Right lobe of liver (tissue), 6 donors: ENCODE measurements at regions not wholly inside any gene's neighbourhood (a gene's known extent, or its start where the extent isn't known, plus 50 kb on each side); places are given as distances from the start of the nearest gene placed in this dataset.

Source experiments
- ATAC-seq, 4 donors: fragments of 200-7000 bp; cut with Tn5 transposase; one replicate each; pipeline ENCODE4 v1.9.1; 2020; ENCODE audit warnings: mild to moderate bottlenecking in 4 of 4, moderate library complexity in 4 of 4
- DNase-seq, 3 donors: peaks; one replicate each; pipeline ENCODE4 v3.0.0-alpha.2; 2020
- H3K27ac ChIP-seq, 3 donors: fragments of 200-600 bp; one replicate each; pipeline ENCODE4 v1.8.0; 2022
- H3K27me3 ChIP-seq, 2 donors: fragments of 200-600 bp; one replicate each; pipeline ENCODE4 v1.8.0; 2022
- H3K36me3 ChIP-seq, 4 donors: fragments of 200-600 bp; sonication (generic) in 1 of 4; one replicate each; pipeline versions ENCODE4 v1.5.1 to v1.8.0; 2017 to 2022; ENCODE audit warnings: control low read depth in 1 of 4
- H3K4me1 ChIP-seq, 4 donors: fragments of 200-600 bp; sonication (generic) in 1 of 4; one replicate each; pipeline versions ENCODE4 v1.5.1 to v1.8.0; 2017 to 2022; ENCODE audit warnings: control low read depth in 1 of 4
- H3K4me3 ChIP-seq, 3 donors: fragments of 200-600 bp; one replicate each; pipeline ENCODE4 v1.8.0; 2022
- H3K9me3 ChIP-seq, 4 donors: fragments of 200-600 bp; sonication (generic) in 1 of 4; one replicate each; pipeline versions ENCODE4 v1.5.1 to v1.8.0; 2017 to 2022; ENCODE audit warnings: control low read depth in 1 of 4
- POLR2A ChIP-seq: fragments of 450-650 bp; IDR thresholded peaks from one replicate; pipeline ENCODE4 v1.6.1; 2017; ENCODE audit warnings: antibody characterized with exemption, mild to moderate bottlenecking
- WGBS: methylation state at CpG from one replicate; pipeline ENCODE4 v1.1.6; 2018; ENCODE audit warnings: low coverage, low lambda C conversion rate; ENCODE audit not compliant: insufficient coverage; ENCODE audit errors: missing lambda C conversion rate; 5-methylcytosine and 5-hydroxymethylcytosine counted together
- intact Hi-C, 2 donors: fragments of 100-400 bp; cut with DNase I; formaldehyde crosslinking; loops; one replicate each; pipeline versions ENCODE4 v1.11.2 to v1.14.1; 2022
- TF ChIP-seq, protein P1 (sequence below), 4 donors: fragments of 200-600 bp in 3 of 4; fragments of 450-650 bp in 1 of 4; IDR thresholded peaks; one replicate each; pipeline versions ENCODE4 v1.5.1 to v1.8.0; 2016 to 2022; ENCODE audit warnings: antibody characterized with exemption in 4 of 4, mild to moderate bottlenecking in 2 of 4
- donor health status: DM: no; HTN: yes; CAD: no.
- donor health status: DM: no; HTN: no; CAD: no.
- donor health status: DM: no; HTN: no; CAD: no.
- donor health status: DM: no; HTN: yes; CAD: no.
- donor health status: DM: no; HTN: yes; CAD: no.

DNA sequence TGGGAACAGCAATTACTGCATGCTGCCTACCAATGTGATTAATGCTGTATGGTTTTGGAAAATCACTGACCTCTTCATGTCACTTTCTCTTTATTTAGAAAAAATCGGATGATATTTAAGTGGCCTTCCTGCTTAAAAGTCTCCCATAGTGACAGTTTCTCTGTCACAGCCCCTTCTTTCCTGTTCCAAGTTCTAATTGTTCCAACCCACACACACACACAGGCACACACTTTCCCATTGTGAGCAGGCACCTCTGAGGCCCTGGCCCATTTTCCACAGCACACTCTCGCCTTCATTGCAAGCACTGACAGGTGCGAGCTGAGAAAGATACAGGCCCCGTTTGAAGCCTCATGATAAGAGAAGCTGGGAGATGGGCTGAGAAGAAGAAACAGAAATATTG, 505.9 kb downstream of the HS3ST4 start:
- H3K9me3 ChIP-seq = no peaks in the 10 kb centered on the region
- WGBS = 11% methylated on average over 4 of the region's 4 CpGs
- H3K27ac ChIP-seq = no peak overlapping the region
- no peak for ATAC-seq
- intact Hi-C loops = no loop called here
- no peak for DNase-seq
- no peak overlapping the region for H3K4me3 ChIP-seq
- TF ChIP-seq, protein P1, sequence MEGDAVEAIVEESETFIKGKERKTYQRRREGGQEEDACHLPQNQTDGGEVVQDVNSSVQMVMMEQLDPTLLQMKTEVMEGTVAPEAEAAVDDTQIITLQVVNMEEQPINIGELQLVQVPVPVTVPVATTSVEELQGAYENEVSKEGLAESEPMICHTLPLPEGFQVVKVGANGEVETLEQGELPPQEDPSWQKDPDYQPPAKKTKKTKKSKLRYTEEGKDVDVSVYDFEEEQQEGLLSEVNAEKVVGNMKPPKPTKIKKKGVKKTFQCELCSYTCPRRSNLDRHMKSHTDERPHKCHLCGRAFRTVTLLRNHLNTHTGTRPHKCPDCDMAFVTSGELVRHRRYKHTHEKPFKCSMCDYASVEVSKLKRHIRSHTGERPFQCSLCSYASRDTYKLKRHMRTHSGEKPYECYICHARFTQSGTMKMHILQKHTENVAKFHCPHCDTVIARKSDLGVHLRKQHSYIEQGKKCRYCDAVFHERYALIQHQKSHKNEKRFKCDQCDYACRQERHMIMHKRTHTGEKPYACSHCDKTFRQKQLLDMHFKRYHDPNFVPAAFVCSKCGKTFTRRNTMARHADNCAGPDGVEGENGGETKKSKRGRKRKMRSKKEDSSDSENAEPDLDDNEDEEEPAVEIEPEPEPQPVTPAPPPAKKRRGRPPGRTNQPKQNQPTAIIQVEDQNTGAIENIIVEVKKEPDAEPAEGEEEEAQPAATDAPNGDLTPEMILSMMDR (IDR thresholded peaks at IDR 0.05) = no peak
- no peak for TF ChIP-seq POLR2A
- no peaks in the 10 kb centered on the region for H3K36me3 ChIP-seq
- no peaks in the 10 kb centered on the region for H3K27me3 ChIP-seq
- no peaks in the 10 kb centered on the region for H3K4me1 ChIP-seq

GRCh38 chr16:26198221-26198620, 506.5 kb downstream of the HS3ST4 start:
- no peak for DNase-seq
- TF ChIP-seq, protein P1 (IDR thresholded peaks at IDR 0.05) = no peak
- TF ChIP-seq POLR2A = no peak

GRCh38 chr16:26204138-26204537, 512.4 kb downstream of the HS3ST4 start:
- H3K36me3 ChIP-seq = no peaks in the 10 kb centered on the region
- intact Hi-C loops = no loop called here
- no peaks in the 10 kb centered on the region for H3K9me3 ChIP-seq
- no peaks in the 10 kb centered on the region for H3K4me1 ChIP-seq
- 47% methylated on average over 7 of the region's 7 CpGs for WGBS
- DNase-seq = no peak
- no peak overlapping the region for H3K4me3 ChIP-seq
- TF ChIP-seq, protein P1 (IDR thresholded peaks at IDR 0.05) = no peak
- TF ChIP-seq POLR2A = no peak
- H3K27ac ChIP-seq = no peak overlapping the region
- ATAC-seq = no peak
- no peaks in the 10 kb centered on the region for H3K27me3 ChIP-seq

More at GRCh38 chr16:26198221-26198620, 506.5 kb downstream of the HS3ST4 start:
- WGBS = 14% methylated on average over 5 of the region's 5 CpGs
- no peaks in the 10 kb centered on the region for H3K9me3 ChIP-seq
- H3K4me1 ChIP-seq = no peaks in the 10 kb centered on the region
- H3K4me3 ChIP-seq = no peak overlapping the region
- no peak for ATAC-seq
- H3K27ac ChIP-seq = no peak overlapping the region
- H3K36me3 ChIP-seq = no peaks in the 10 kb centered on the region
- intact Hi-C loops = no loop called here
- no peaks in the 10 kb centered on the region for H3K27me3 ChIP-seq

DNA sequence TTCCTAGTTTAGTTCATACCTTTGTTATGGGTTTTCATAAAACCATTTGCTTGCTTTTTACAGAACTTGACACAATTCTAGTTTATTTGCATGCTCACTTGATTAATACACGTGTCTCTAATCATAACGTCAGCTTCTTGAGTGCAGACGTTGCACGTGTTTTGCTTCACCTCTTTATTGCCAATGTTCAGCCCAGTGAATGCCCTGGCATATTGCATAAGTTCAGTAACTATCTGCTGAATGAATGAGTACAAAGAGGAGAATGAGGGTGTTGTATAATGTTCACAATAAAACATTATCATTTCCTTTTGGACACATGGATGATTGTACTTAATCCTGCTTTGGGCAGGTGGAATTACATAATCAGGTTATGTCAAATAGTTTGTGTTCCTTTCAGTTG, 519.8 kb downstream of the HS3ST4 start:
- no peaks in the 10 kb centered on the region for H3K36me3 ChIP-seq
- no peak overlapping the region for H3K27ac ChIP-seq
- ATAC-seq (no peak), DNase-seq (no peak)
- no peaks in the 10 kb centered on the region for H3K27me3 ChIP-seq
- H3K4me3 ChIP-seq = no peak overlapping the region
- WGBS = 45% methylated on average over 4 of the region's 4 CpGs
- intact Hi-C loops = no loop called here
- TF ChIP-seq, protein P1 (IDR thresholded peaks at IDR 0.05) = no peak
- no peak for TF ChIP-seq POLR2A
- no peaks in the 10 kb centered on the region for H3K4me1 ChIP-seq
- no peaks in the 10 kb centered on the region for H3K9me3 ChIP-seq

- Histone ChIP-seq H3K4me1 (no peaks in the 10 kb centered on the region), H3K4me3 (no peak overlapping the region), H3K36me3 (no peaks in the 10 kb centered on the region), H3K9me3 (no peaks in the 10 kb centered on the region), H3K27ac (no peak overlapping the region), H3K27me3 (no peaks in the 10 kb centered on the region)
- no peak for TF ChIP-seq POLR2A
- TF ChIP-seq, protein P1 (IDR thresholded peaks at IDR 0.05) = no peak
- DNase-seq (no peak), ATAC-seq (no peak)
- 49% methylated on average over 5 of the region's 5 CpGs for WGBS
- intact Hi-C loops = no loop called here
Measured at GRCh38 chr16:26212599-26212998, 520.8 kb downstream of the HS3ST4 start.
